Sigmoid colon (tissue), 6 donors: ENCODE measurements at regions not wholly inside any gene's neighbourhood (a gene's known extent, or its start where the extent isn't known, plus 50 kb on each side); places are given as distances from the start of the nearest gene placed in this dataset.

Source experiments
- DNase-seq: peaks from one replicate; pipeline ENCODE4 v3.0.0-alpha.2; 2019
- H3K27ac ChIP-seq, 4 donors: fragments of 200-600 bp; sonication (generic); one replicate each; pipeline ENCODE4 v1.5.1; 2016 to 2019; ENCODE audit warnings: mild to moderate bottlenecking in 1 of 4
- H3K27me3 ChIP-seq, 3 donors: fragments of 200-600 bp; sonication (generic); one replicate each; pipeline ENCODE4 v1.5.1; 2019; ENCODE audit warnings: mild to moderate bottlenecking in 1 of 3
- H3K36me3 ChIP-seq, 4 donors: fragments of 200-600 bp; sonication (generic); one replicate each; pipeline ENCODE4 v1.5.1; 2016 to 2019
- H3K4me1 ChIP-seq, 4 donors: fragments of 200-600 bp; sonication (generic); one replicate each; pipeline ENCODE4 v1.5.1; 2017 to 2019
- H3K4me3 ChIP-seq, 4 donors: fragments of 200-600 bp; sonication (generic); one replicate each; pipeline ENCODE4 v1.5.1; 2017 to 2019; ENCODE audit warnings: mild to moderate bottlenecking in 2 of 4, moderate library complexity in 1 of 4
- H3K9me3 ChIP-seq, 4 donors: fragments of 200-600 bp in 3 of 4; sonication (generic) in 3 of 4; one replicate each; pipeline versions ENCODE4 v1.5.1 to v1.6.1; 2013 to 2019
- EP300 ChIP-seq, 4 donors: sonication (generic); formaldehyde crosslinking; IDR thresholded peaks; one replicate each; pipeline ENCODE4 v1.6.1; 2017; ENCODE audit warnings: antibody characterized with exemption in 4 of 4
- POLR2A ChIP-seq, 2 donors: fragments of 450-650 bp; IDR thresholded peaks; one replicate each; pipeline ENCODE4 v1.6.1; 2016; ENCODE audit warnings: antibody characterized with exemption in 2 of 2, mild to moderate bottlenecking in 2 of 2, moderate library complexity in 2 of 2
- POLR2AphosphoS5 ChIP-seq, 4 donors: sonication (generic); formaldehyde crosslinking; IDR thresholded peaks; one replicate each; pipeline ENCODE4 v1.6.1; 2017; ENCODE audit warnings: antibody characterized with exemption in 4 of 4
- WGBS, 2 donors: extraction: QIAGEN DNeasy Blood & Tissue Kit; methylation state at CpG; one replicate each; pipeline ENCODE4 v1.1.7; 2013; 5-methylcytosine and 5-hydroxymethylcytosine counted together
- intact Hi-C: fragments of 100-400 bp; cut with DNase I; formaldehyde crosslinking; loops from one replicate; pipeline ENCODE4 v1.15.1; 2023
- TF ChIP-seq, protein P1 (sequence below), 4 experiments: fragments of 450-650 bp in 3 of 4; fragments of 200-600 bp in 1 of 4; IDR thresholded peaks; one replicate each; pipeline ENCODE4 v1.5.1; 2016 to 2019; ENCODE audit warnings: antibody characterized with exemption in 4 of 4, mild to moderate bottlenecking in 3 of 4, moderate library complexity in 2 of 4
- donor health status: healthy with polysubstance abuse.
- donor health status: healthy.

DNA sequence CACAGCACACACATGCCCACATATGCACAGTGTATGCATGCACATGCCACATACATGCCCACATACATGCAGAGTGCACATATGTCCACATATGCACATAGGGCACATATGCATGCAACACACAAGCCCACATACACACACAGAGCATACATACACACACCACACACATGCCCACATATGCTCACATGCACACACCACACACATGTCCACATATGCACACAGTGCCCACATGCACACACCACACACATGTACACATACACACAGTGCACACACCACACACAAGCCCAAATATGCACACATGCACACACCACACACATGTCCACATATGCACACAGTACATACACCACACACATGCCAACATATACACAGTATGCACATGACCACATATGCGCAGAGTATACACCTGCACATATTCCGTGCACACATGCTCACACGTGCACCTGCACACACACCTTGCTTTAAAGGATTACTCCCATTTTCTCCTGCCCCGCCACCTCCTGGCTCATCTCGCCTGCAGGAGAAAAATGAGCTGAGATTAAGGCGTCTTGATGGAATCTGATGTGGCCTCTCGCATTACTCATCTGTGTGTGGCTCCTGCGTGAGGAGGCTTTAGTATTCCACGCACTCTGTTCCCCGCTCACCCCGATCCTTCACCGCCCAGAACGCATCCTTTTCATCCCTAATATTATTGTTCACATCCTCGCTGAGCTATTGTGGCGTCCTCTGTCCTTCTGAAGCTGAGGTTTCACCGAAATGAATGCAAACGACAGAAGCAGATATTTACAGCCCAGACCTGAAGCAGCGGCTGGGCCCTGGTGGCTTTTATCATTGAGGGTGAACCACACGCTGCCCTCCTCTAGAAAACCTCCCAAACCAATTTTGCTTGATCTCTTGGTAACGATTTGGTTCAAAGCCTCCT, 182.7 kb downstream of the OLFM1 start:
- Histone ChIP-seq H3K4me1 (no peaks in the 10 kb centered on the region), H3K9me3 (no peaks in the 10 kb centered on the region), H3K4me3 (no peak overlapping the region), H3K27me3 (peaks cover 0 to 69% (median 24%) of the 10 kb centered on the region in 3 donors), H3K36me3 (no peaks in the 10 kb centered on the region), H3K27ac (no peak overlapping the region)
- intact Hi-C loops, result no loop called here
- 84 to 88% methylated on average over 20 of the region's 20 CpGs for WGBS, 2 donors
- no peak for DNase-seq
- no peak for TF ChIP-seq EP300 (IDR thresholded peaks at IDR 0.05)
- TF ChIP-seq, protein P1, sequence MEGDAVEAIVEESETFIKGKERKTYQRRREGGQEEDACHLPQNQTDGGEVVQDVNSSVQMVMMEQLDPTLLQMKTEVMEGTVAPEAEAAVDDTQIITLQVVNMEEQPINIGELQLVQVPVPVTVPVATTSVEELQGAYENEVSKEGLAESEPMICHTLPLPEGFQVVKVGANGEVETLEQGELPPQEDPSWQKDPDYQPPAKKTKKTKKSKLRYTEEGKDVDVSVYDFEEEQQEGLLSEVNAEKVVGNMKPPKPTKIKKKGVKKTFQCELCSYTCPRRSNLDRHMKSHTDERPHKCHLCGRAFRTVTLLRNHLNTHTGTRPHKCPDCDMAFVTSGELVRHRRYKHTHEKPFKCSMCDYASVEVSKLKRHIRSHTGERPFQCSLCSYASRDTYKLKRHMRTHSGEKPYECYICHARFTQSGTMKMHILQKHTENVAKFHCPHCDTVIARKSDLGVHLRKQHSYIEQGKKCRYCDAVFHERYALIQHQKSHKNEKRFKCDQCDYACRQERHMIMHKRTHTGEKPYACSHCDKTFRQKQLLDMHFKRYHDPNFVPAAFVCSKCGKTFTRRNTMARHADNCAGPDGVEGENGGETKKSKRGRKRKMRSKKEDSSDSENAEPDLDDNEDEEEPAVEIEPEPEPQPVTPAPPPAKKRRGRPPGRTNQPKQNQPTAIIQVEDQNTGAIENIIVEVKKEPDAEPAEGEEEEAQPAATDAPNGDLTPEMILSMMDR (IDR thresholded peaks at IDR 0.05), result no peak
- TF ChIP-seq POLR2AphosphoS5 (IDR thresholded peaks at IDR 0.05), result no peak

DNA sequence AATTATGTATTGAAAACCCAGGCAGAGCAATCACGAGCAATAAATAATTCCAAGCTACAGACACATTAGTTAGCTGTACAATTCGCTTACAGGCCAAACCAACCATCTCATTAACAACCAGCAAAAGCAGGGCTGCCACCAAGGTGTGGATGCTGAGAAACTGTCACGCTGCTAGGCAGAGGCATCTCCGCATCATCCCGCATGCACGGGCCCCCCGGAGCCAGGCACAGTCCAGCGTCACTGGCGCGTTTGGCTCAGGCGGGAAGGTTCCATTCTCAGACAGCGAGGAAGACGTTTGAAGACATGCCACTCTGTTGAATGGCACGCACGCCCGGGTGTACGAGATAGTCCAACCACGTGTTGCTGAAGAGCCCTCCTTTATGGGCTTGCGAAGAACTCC, 184.0 kb downstream of the OLFM1 start:
- no peak for TF ChIP-seq POLR2A (IDR thresholded peaks at IDR 0.05)
- no peak for TF ChIP-seq POLR2AphosphoS5 (IDR thresholded peaks at IDR 0.05)
- TF ChIP-seq, protein P1 (IDR thresholded peaks at IDR 0.05), result no peak
- TF ChIP-seq EP300 (IDR thresholded peaks at IDR 0.05), result no peak
- 87 to 89% methylated on average over 19 of the region's 19 CpGs for WGBS, 2 donors
- no peak for DNase-seq
- Histone ChIP-seq H3K27me3 (peaks cover 0 to 67% (median 14%) of the 10 kb centered on the region in 3 donors), H3K9me3 (no peaks in the 10 kb centered on the region), H3K4me1 (no peaks in the 10 kb centered on the region), H3K4me3 (no peak overlapping the region), H3K27ac (no peak overlapping the region), H3K36me3 (no peaks in the 10 kb centered on the region)
- intact Hi-C loops, result no loop called here

DNA sequence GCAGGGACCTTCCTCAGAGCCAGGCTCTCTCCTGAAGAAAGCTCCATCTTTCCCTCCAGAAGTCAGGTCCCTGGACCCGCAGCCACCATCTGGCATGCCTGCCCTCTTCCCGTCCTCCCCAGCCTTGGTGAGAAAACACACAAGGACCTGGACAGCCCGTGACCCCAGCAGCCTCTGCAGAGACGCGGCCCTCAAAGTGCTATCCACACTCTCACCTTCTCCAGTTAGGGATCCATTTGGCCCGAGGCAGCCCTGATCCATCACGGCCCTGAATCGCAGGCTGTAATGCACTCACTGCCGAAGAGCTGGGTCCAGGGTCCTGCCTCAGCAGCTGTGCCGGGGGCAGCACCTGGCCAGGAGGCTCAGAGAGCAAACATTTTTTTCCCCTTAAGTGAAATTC, 185.1 kb downstream of the OLFM1 start:
- H3K27ac ChIP-seq, result no peak overlapping the region
- H3K4me3 ChIP-seq, result no peak overlapping the region
- H3K36me3 ChIP-seq, result no peaks in the 10 kb centered on the region
- no peak for DNase-seq
- H3K9me3 ChIP-seq, result no peaks in the 10 kb centered on the region
- no peaks in the 10 kb centered on the region for H3K4me1 ChIP-seq
- H3K27me3 ChIP-seq, result peaks cover 0 to 66% (median 14%) of the 10 kb centered on the region in 3 donors
- TF ChIP-seq POLR2A (IDR thresholded peaks at IDR 0.05) (no peak), EP300 (IDR thresholded peaks at IDR 0.05) (no peak), POLR2AphosphoS5 (IDR thresholded peaks at IDR 0.05) (no peak)
- TF ChIP-seq, protein P1 (IDR thresholded peaks at IDR 0.05), result no peak
- intact Hi-C loops, result no loop called here
- WGBS, 2 donors, result 70 to 72% methylated on average over 10 of the region's 10 CpGs

DNA sequence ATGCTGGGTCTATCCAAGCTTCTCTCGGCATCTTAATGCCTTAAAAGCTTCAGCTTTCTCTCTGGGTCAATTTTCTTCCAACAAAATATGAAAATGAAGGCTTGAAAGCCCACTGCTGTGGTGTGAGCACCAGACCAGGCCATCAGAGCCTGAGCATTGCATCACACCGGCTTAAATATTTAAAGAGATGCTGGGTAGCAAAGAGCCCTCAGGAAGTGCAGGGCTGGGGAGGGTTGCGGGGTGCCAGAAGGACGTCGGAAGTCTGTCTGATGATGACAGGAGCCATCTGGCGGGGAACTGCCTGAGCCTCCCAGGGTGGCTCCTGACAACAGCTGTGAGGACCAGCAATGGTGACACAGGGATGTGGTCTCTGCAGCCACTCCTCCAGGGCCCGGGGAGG, 185.5 kb downstream of the OLFM1 start:
- 51 to 71% methylated on average over 7 of the region's 7 CpGs for WGBS, 2 donors
- DNase-seq, result no peak
- peaks cover 1 to 68% (median 14%) of the 10 kb centered on the region in 3 donors for H3K27me3 ChIP-seq
- no peaks in the 10 kb centered on the region for H3K36me3 ChIP-seq
- no peaks in the 10 kb centered on the region for H3K9me3 ChIP-seq
- intact Hi-C loops, result no loop called here
- TF ChIP-seq, protein P1 (IDR thresholded peaks at IDR 0.05), result no peak
- no peak for TF ChIP-seq EP300 (IDR thresholded peaks at IDR 0.05)
- TF ChIP-seq POLR2AphosphoS5 (IDR thresholded peaks at IDR 0.05), result no peak
- no peak for TF ChIP-seq POLR2A (IDR thresholded peaks at IDR 0.05)
- no peaks in the 10 kb centered on the region for H3K4me1 ChIP-seq
- H3K4me3 ChIP-seq, result no peak overlapping the region
- H3K27ac ChIP-seq, result no peak overlapping the region
